HUES64 (cell line): ENCODE measurements at regions not wholly inside any gene's neighbourhood (a gene's known extent, or its start where the extent isn't known, plus 50 kb on each side); places are given as distances from the start of the nearest gene placed in this dataset.

Source experiments
- H3K27ac ChIP-seq: 2 replicates; pipeline ENCODE4 v1.7.0; 2013; ENCODE audit warnings: low read depth, low read length, inconsistent platforms
- H3K27me3 ChIP-seq: 2 replicates; pipeline ENCODE4 v1.6.1; 2013; ENCODE audit warnings: mild to moderate bottlenecking, low read length; ENCODE audit not compliant: insufficient read depth
- H3K36me3 ChIP-seq: 2 replicates; pipeline ENCODE4 v1.6.1; 2013; ENCODE audit warnings: mild to moderate bottlenecking, low read length; ENCODE audit not compliant: insufficient read depth
- H3K4me1 ChIP-seq: 2 replicates; pipeline ENCODE4 v1.6.1; 2013; ENCODE audit warnings: mild to moderate bottlenecking, low read length, moderate library complexity; ENCODE audit not compliant: insufficient read depth
- H3K4me3 ChIP-seq: 2 replicates; pipeline ENCODE4 v1.5.1; 2013; ENCODE audit warnings: mild to moderate bottlenecking, low read length, moderate library complexity
- H3K9ac ChIP-seq: 2 replicates; pipeline ENCODE4 v1.6.1; 2013; ENCODE audit warnings: mild to moderate bottlenecking, low read depth, low read length
- H3K9me3 ChIP-seq: 2 replicates; pipeline ENCODE4 v1.6.1; 2013; ENCODE audit warnings: low read depth, low read length; ENCODE audit not compliant: insufficient read depth
- WGBS: fragments of 150-250, 120-280 bp; methylation state at CpG from one replicate; pipeline ENCODE4 v1.1.7; 2013; ENCODE audit warnings: missing lambda C conversion rate; 5-methylcytosine and 5-hydroxymethylcytosine counted together

GRCh38 chr15:46242935-46243334 lies 608.1 kb downstream of the SQOR start:
- Histone ChIP-seq H3K27me3 (no peaks in the 10 kb centered on the region), H3K4me1 (peaks cover 8% of the 10 kb centered on the region), H3K4me3 (no peak overlapping the region), H3K9ac (no peak overlapping the region), H3K27ac (no peak overlapping the region), H3K9me3 (peaks cover under 1% of the 10 kb centered on the region; the same call in 1 of the 2 replicates), H3K36me3 (no peaks in the 10 kb centered on the region)
- WGBS = 93% methylated on average over 1 of the region's 1 CpG

- WGBS = 89% methylated on average over 3 of the region's 3 CpGs
- Histone ChIP-seq H3K36me3 (no peaks in the 10 kb centered on the region), H3K4me3 (no peak overlapping the region), H3K27ac (no peak overlapping the region), H3K4me1 (peaks cover 16% of the 10 kb centered on the region; the same call in 1 of the 2 replicates), H3K27me3 (no peaks in the 10 kb centered on the region), H3K9me3 (no peaks in the 10 kb centered on the region), H3K9ac (no peak overlapping the region)
Observed at GRCh38 chr15:46251903-46252302, 617.1 kb downstream of the SQOR start.

- no peaks in the 10 kb centered on the region for H3K27me3 ChIP-seq
- no peaks in the 10 kb centered on the region for H3K36me3 ChIP-seq
- H3K9me3 ChIP-seq = no peaks in the 10 kb centered on the region
- no peak overlapping the region for H3K4me3 ChIP-seq
- H3K27ac ChIP-seq = no peak overlapping the region
- WGBS = 96% methylated on average over 5 of the region's 5 CpGs
- no peak overlapping the region for H3K9ac ChIP-seq
- no peaks in the 10 kb centered on the region for H3K4me1 ChIP-seq
Observed at GRCh38 chr15:46258056-46258455, 623.2 kb downstream of the SQOR start.

- H3K4me3 ChIP-seq = no peak overlapping the region
- H3K36me3 ChIP-seq = no peaks in the 10 kb centered on the region
- no peaks in the 10 kb centered on the region for H3K4me1 ChIP-seq
- 72% methylated on average over 3 of the region's 3 CpGs for WGBS
- H3K27me3 ChIP-seq = no peaks in the 10 kb centered on the region
- no peak overlapping the region for H3K9ac ChIP-seq
- no peak overlapping the region for H3K27ac ChIP-seq
- no peaks in the 10 kb centered on the region for H3K9me3 ChIP-seq
Observed at GRCh38 chr15:46260937-46261336, 626.1 kb downstream of the SQOR start.

GRCh38 chr15:46265664-46266347 lies 631.0 kb downstream of the SQOR start:
- Histone ChIP-seq H3K27ac (no peak overlapping the region), H3K9ac (no peak overlapping the region), H3K4me3 (no peak overlapping the region), H3K27me3 (no peaks in the 10 kb centered on the region), H3K36me3 (no peaks in the 10 kb centered on the region), H3K4me1 (no peaks in the 10 kb centered on the region), H3K9me3 (no peaks in the 10 kb centered on the region)
- WGBS = 86% methylated on average over 3 of the region's 3 CpGs

GRCh38 chr15:46266661-46267060 lies 631.8 kb downstream of the SQOR start:
- H3K27ac ChIP-seq = no peak overlapping the region

GRCh38 chr15:46270481-46271147 lies 635.8 kb downstream of the SQOR start:
- Histone ChIP-seq H3K27ac (no peak overlapping the region), H3K4me1 (no peaks in the 10 kb centered on the region), H3K27me3 (no peaks in the 10 kb centered on the region), H3K9ac (no peak overlapping the region), H3K9me3 (no peaks in the 10 kb centered on the region), H3K4me3 (no peak overlapping the region), H3K36me3 (no peaks in the 10 kb centered on the region)
- WGBS = 85% methylated on average over 4 of the region's 5 CpGs

More at GRCh38 chr15:46266661-46267060, 631.8 kb downstream of the SQOR start:
- H3K4me3 ChIP-seq = no peak overlapping the region
- no peaks in the 10 kb centered on the region for H3K36me3 ChIP-seq
- H3K9me3 ChIP-seq = no peaks in the 10 kb centered on the region
- H3K27me3 ChIP-seq = no peaks in the 10 kb centered on the region
- no peak overlapping the region for H3K9ac ChIP-seq
- 90% methylated on average over 2 of the region's 2 CpGs for WGBS
- no peaks in the 10 kb centered on the region for H3K4me1 ChIP-seq

- H3K36me3 ChIP-seq = no peaks in the 10 kb centered on the region
- no peaks in the 10 kb centered on the region for H3K9me3 ChIP-seq
- H3K4me3 ChIP-seq = no peak overlapping the region
- no peaks in the 10 kb centered on the region for H3K4me1 ChIP-seq
- no peaks in the 10 kb centered on the region for H3K27me3 ChIP-seq
- WGBS = 92% methylated on average over 1 of the region's 1 CpG
- no peak overlapping the region for H3K27ac ChIP-seq
- no peak overlapping the region for H3K9ac ChIP-seq
Observed at GRCh38 chr15:46275701-46276100, 640.9 kb downstream of the SQOR start.

GRCh38 chr15:46277451-46277850 lies 642.6 kb downstream of the SQOR start:
- H3K4me3 ChIP-seq = no peak overlapping the region
- H3K36me3 ChIP-seq = no peaks in the 10 kb centered on the region
- no peaks in the 10 kb centered on the region for H3K27me3 ChIP-seq
- H3K4me1 ChIP-seq = no peaks in the 10 kb centered on the region
- H3K27ac ChIP-seq = no peak overlapping the region
- H3K9ac ChIP-seq = no peak overlapping the region
- H3K9me3 ChIP-seq = no peaks in the 10 kb centered on the region

- Histone ChIP-seq H3K4me1 (no peaks in the 10 kb centered on the region), H3K36me3 (no peaks in the 10 kb centered on the region), H3K27ac (no peak overlapping the region), H3K9me3 (no peaks in the 10 kb centered on the region), H3K9ac (no peak overlapping the region), H3K27me3 (no peaks in the 10 kb centered on the region), H3K4me3 (no peak overlapping the region)
- WGBS = 94% methylated on average over 5 of the region's 5 CpGs
Observed at GRCh38 chr15:46278062-46278461, 643.2 kb downstream of the SQOR start.

GRCh38 chr15:46278486-46279090 lies 643.8 kb downstream of the SQOR start:
- WGBS = 96% methylated on average over 4 of the region's 5 CpGs
- Histone ChIP-seq H3K36me3 (no peaks in the 10 kb centered on the region), H3K4me3 (no peak overlapping the region), H3K9me3 (no peaks in the 10 kb centered on the region), H3K9ac (no peak overlapping the region), H3K4me1 (no peaks in the 10 kb centered on the region), H3K27ac (no peak overlapping the region), H3K27me3 (no peaks in the 10 kb centered on the region)
